ENCODE measurements at regions not wholly inside any gene's neighbourhood (a gene's known extent, or its start where the extent isn't known, plus 50 kb on each side); places are given as distances from the start of the nearest gene placed in this dataset.

DNA sequence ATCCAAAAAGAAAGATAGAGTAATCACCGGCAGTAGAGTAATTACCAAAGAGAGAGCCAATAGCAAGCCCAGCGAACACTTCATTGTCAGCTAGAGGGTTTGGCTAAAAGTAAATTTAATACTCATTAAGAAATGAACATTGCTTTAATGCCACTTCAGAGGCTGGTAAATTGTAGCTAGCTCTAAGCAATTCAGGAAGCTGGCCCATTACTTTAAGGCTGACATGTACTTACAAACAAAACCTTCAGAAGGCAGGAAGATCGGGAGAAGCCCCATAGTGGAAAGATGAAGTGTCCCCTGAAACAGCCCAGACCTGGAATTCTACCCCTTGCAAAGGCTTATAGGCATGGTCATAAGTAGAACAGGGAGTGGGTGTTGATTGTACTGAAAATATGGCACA lies 396.6 kb upstream of the ID4 start:
- H2AFZ ChIP-seq (ENCODE audit: low read length), result no peak overlapping the region
- H2BK15ac ChIP-seq (ENCODE audit: low read length), result no peak overlapping the region
- CTCF ChIA-PET (ENCODE audit: partially characterized antibody), result interaction anchor here (0.7 to 1.0 kb wide), 3 partner anchors 17 to 427 kb away, joined by 3 to 4 read pairs (median 3); no protein-coding TSS in a partner anchor
- no peak overlapping the region for H3K4me2 ChIP-seq (ENCODE audit: insufficient read depth in 1 of 2, low read depth in 2 of 2, low read length in 2 of 2)
- POLR2A ChIA-PET (ENCODE audit: partially characterized antibody), result no interaction called here
- no peak overlapping the region for H2AK5ac ChIP-seq (ENCODE audit: low read depth, low read length)
- H3K23me2 ChIP-seq (ENCODE audit: low read depth, low read length), result no peaks in the 10 kb centered on the region
- no peak overlapping the region for H3K9ac ChIP-seq (replicated peaks in 1 of 4; ENCODE audit: extremely low read depth in 1 of 4, low read depth in 3 of 4, low read length in 3 of 4)
- no peaks in the 10 kb centered on the region for H3K27me3 ChIP-seq (replicated peaks in 1 of 4; ENCODE audit: control insufficient read depth in 3 of 4, extremely low read depth in 1 of 4, insufficient read depth in 3 of 4, low read length in 3 of 4)
- H3K4ac ChIP-seq (replicated peaks; ENCODE audit: insufficient read length, low read depth, low read length), result no peak overlapping the region
- H3K79me1 ChIP-seq (ENCODE audit: low read depth, low read length), result no peaks in the 10 kb centered on the region
- H3K14ac ChIP-seq (ENCODE audit: insufficient read length), result no peak overlapping the region
- H3K36me3 ChIP-seq (ENCODE audit: control insufficient read depth in 2 of 4, insufficient read depth in 4 of 4, low read length in 3 of 4), result no peaks in the 10 kb centered on the region
- no peak overlapping the region for H2BK12ac ChIP-seq (ENCODE audit: low read depth, low read length)
- H3K56ac ChIP-seq (replicated peaks; ENCODE audit: insufficient read length, low read depth, low read length), result no peak overlapping the region
- H3K27ac ChIP-seq (ENCODE audit: low read depth, low read length), result no peak overlapping the region
- H4K91ac ChIP-seq (replicated peaks; ENCODE audit: insufficient read length, low read length), result no peak overlapping the region
- H4K5ac ChIP-seq (ENCODE audit: insufficient read length, low read depth, low read length), result no peak overlapping the region
- H2BK5ac ChIP-seq (ENCODE audit: low read depth, low read length), result no peak overlapping the region
- H4K8ac ChIP-seq (ENCODE audit: extremely low read depth, insufficient read depth, low read length), result no peak overlapping the region
- FAIRE-seq (no peak), DNase-seq (ENCODE audit: low read depth in 1 of 2, low spot score in 2 of 2) (no peak)
- no peak overlapping the region for H2BK120ac ChIP-seq (replicated peaks; ENCODE audit: low read depth, low read length)
- H3K4me3 ChIP-seq (ENCODE audit: extremely low read depth in 1 of 4, insufficient read depth in 2 of 4, low read depth in 3 of 4, low read length in 4 of 4), result no peak overlapping the region
- no peak overlapping the region for H2BK20ac ChIP-seq (ENCODE audit: low read length)
- no peak overlapping the region for H3K23ac ChIP-seq (ENCODE audit: insufficient read length)
- no peaks in the 10 kb centered on the region for H3K79me2 ChIP-seq (ENCODE audit: control insufficient read depth in 1 of 2, insufficient read depth in 2 of 2, low read length in 2 of 2)
- whole genome bisulfite sequencing, 2 experiments (ENCODE audit: extremely low coverage in 1 of 2, insufficient coverage in 1 of 2, insufficient read length in 1 of 2, insufficient replicate concordance in 2 of 2, low coverage in 1 of 2, low lambda C conversion rate in 2 of 2, missing lambda C conversion rate in 1 of 2), result 88% methylated on average over 3 of the region's 3 CpGs; no CpG with 5 or more reads in 1 of the 2 experiments
- no peak overlapping the region for H3K18ac ChIP-seq (ENCODE audit: extremely low read depth, low read length)
- H4K20me1 ChIP-seq (replicated peaks in 1 of 2; ENCODE audit: control insufficient read depth in 1 of 2, insufficient read depth in 2 of 2, low read length in 2 of 2), result no peaks in the 10 kb centered on the region
- no peaks in the 10 kb centered on the region for H3K9me3 ChIP-seq (ENCODE audit: insufficient read depth in 2 of 2, low read depth in 1 of 2, low read length in 1 of 2)
- no peaks in the 10 kb centered on the region for H3K4me1 ChIP-seq (replicated peaks in 1 of 4; ENCODE audit: control insufficient read depth in 3 of 4, insufficient read depth in 4 of 4, low read length in 3 of 4)
- TF ChIP-seq SUZ12 (IDR thresholded peaks at IDR 0.05; ENCODE audit: low read length) (no peak), KDM4A (IDR thresholded peaks at IDR 0.05; ENCODE audit: low read depth, low read length, severe bottlenecking) (no peak), CEBPB (IDR thresholded peaks at IDR 0.05; ENCODE audit: low read depth, low read length) (no peak), EGR1 (IDR thresholded peaks at IDR 0.05; ENCODE audit: borderline replicate concordance, low read depth, low read length) (no peak), CTBP2 (IDR thresholded peaks at IDR 0.05; ENCODE audit: borderline replicate concordance, insufficient read depth, insufficient read length, low read length) (no peak), BRCA1 (IDR thresholded peaks at IDR 0.05; ENCODE audit: low read depth, low read length) (no peak), JUN (IDR thresholded peaks at IDR 0.05; ENCODE audit: low read depth, low read length) (no peak)
- TF ChIP-seq, protein P1, sequence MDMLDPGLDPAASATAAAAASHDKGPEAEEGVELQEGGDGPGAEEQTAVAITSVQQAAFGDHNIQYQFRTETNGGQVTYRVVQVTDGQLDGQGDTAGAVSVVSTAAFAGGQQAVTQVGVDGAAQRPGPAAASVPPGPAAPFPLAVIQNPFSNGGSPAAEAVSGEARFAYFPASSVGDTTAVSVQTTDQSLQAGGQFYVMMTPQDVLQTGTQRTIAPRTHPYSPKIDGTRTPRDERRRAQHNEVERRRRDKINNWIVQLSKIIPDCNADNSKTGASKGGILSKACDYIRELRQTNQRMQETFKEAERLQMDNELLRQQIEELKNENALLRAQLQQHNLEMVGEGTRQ (IDR thresholded peaks at IDR 0.05; ENCODE audit: low read length), result no peak

Measured in H1 (cell line).